Sciatic nerve (tissue), 2 donors: ENCODE measurements at regions not wholly inside any gene's neighbourhood (a gene's known extent, or its start where the extent isn't known, plus 50 kb on each side); places are given as distances from the start of the nearest gene placed in this dataset.
A peak's percentile ranks its signal among the peaks of the same experiment; 100 is the strongest.
"Not testable (repeated sequence)": the region's sequence is repeated elsewhere in the genome, so short reads cannot be mapped to it uniquely, and the experiment has no call there.

Experiments used
- ATAC-seq: fragments of 200-7000 bp; cut with Tn5 transposase; one replicate; pipeline ENCODE4 v1.9.1; 2020; ENCODE audit warnings: mild to moderate bottlenecking, moderate library complexity
- DNase-seq: peaks from one replicate; pipeline ENCODE4 v3.0.0-alpha.2; 2020; ENCODE audit warnings: low spot score
- intact Hi-C: fragments of 100-400 bp; cut with DNase I; formaldehyde crosslinking; loops from one replicate; pipeline ENCODE4 v1.14.2; 2022
- donor health status: DM: no; HTN: no; CAD: no.
- donor health status: DM: no; HTN: no; CAD: no.

GRCh38 chr9:82406456-82407085 is 418.0 kb downstream of the SPATA31D1 start:
- no peak for ATAC-seq
- intact Hi-C loops, result no loop called here
- no peak for DNase-seq

DNA sequence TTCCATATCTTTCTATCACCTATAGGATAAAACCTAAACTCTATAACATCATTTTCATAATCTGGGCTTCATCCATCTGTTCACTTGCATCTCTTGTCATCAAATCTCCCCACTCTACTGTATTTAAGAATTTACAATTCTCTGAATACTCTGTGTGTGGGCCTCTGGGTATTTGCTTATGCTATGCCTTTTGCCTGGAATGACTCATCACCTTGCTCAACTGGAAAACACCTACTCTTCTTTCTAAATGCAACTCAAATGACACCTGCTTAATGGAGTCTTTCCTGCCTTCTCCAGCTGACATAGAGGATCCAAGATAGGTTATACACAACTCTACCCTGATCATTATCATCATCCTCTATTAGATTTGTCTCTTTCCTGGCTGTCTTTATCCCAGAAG is 421.7 kb downstream of the SPATA31D1 start:
- no peak for DNase-seq
- no peak for ATAC-seq
- intact Hi-C loops, result no loop called here

- ATAC-seq (no peak), DNase-seq (no peak)
- intact Hi-C loops, result no loop called here
Observed at GRCh38 chr9:82410866-82411265, 422.3 kb downstream of the SPATA31D1 start.

- DNase-seq, result no peak
- no peak for ATAC-seq
- intact Hi-C loops, result no loop called here
Observed at GRCh38 chr9:82412586-82413305, 424.2 kb downstream of the SPATA31D1 start.

DNA sequence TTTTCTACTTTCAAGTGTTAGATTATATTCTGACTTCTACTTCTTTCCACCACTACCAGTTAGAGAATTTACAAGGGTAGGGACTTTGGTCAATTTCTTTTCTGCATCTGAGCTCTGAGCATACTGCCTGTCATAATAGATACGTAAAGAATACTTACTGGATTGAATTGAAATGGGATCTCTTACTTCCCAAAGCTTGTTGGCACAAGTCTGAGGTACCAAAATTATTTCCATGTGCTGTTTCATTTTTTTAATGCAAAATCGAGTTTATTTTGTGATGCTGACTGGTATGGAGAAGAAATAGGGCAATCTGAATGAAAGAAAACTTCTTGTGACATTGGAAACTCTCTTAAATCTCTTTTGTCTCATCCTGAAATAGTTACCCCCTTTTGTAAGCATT is 428.9 kb downstream of the SPATA31D1 start:
- ATAC-seq (no peak), DNase-seq (no peak)
- intact Hi-C loops, result no loop called here

DNA sequence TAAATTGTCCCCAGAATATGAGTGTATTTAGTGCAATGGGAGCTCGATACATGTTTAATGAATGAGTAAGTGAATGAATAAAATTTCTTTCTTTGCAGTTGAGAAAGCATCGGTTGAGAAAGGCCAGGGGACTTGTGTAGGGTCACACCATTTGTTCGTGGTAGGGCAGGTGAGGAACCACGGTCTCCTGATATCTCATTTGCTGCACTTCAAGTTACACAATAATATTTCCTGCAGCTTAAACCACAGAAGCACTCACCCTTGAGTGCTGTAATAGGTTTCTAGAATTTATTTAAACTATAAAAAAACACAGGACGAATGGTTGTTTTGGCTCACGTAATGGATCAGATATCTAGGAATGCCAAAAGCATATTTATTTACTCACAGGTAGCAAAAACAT is 429.8 kb downstream of the SPATA31D1 start:
- DNase-seq, result no peak
- no peak for ATAC-seq

GRCh38 chr9:82419696-82420486 is 431.3 kb downstream of the SPATA31D1 start:
- ATAC-seq (no peak), DNase-seq (no peak)
- intact Hi-C loops, result no loop called here

More for the DNA sequence above, 429.8 kb downstream of the SPATA31D1 start:
- intact Hi-C loops, result no loop called here

DNA sequence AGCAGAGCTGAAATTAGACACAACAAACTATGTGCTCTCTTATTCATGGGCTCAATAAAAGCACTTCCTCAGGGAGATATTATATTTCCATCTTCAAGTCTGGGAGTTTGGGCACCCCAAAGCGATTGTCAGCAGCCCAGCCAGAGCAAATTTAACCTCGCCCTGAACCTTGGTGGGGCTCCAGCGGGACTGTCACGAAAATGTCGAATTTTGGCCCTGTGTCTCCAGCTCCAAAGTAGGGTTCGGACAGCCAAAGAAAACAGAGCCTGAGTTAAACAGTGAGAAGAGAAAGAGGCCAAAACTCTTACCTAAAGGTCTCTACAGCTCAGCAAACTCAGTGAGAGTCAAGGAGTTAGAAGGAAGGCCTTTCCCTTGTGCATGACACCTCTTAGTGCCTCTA is 432.9 kb downstream of the SPATA31D1 start:
- DNase-seq (no peak), ATAC-seq (peak; percentile 75)
- intact Hi-C loops, result no loop called here

- ATAC-seq, result no peak
- intact Hi-C loops, result no loop called here
- DNase-seq, result no peak
Observed at GRCh38 chr9:82423700-82424099, 435.1 kb downstream of the SPATA31D1 start.

- no peak for ATAC-seq
- intact Hi-C loops, result no loop called here
Observed at GRCh38 chr9:82424599-82425120, 436.1 kb downstream of the SPATA31D1 start.

GRCh38 chr9:82431121-82431520 is 442.5 kb downstream of the SPATA31D1 start:
- intact Hi-C loops, result no loop called here
- ATAC-seq, result no peak
- DNase-seq, result no peak

More at GRCh38 chr9:82424599-82425120, 436.1 kb downstream of the SPATA31D1 start:
- no peak for DNase-seq

- ATAC-seq, intact Hi-C loops: not testable (repeated sequence)
Observed at GRCh38 chr9:82433290-82433931, 444.8 kb downstream of the SPATA31D1 start.

DNA sequence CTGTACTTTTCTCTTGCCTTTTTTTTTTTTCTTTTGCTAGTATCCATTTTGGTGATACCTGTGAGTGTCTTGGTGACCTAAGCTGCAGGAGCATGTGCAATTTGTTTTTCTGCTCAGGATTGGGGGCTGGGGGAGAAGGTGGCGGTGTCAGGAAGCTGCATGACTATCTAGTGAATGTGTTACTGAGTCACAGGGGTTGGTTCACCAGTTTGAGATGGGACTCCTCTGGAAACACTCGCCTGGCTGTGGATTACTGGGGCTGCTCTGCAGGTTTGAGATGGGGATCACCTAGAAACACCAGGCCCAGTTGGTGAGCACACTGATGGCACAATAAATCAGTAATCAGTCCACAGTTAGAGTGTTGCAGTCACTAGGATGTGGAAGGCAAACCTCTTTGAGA is 447.9 kb downstream of the SPATA31D1 start:
- ATAC-seq (no peak), DNase-seq (no peak)
- intact Hi-C loops, result no loop called here

More at GRCh38 chr9:82433290-82433931, 444.8 kb downstream of the SPATA31D1 start:
- not testable (repeated sequence) for DNase-seq

- intact Hi-C loops, ATAC-seq, DNase-seq: not testable (repeated sequence)
Observed at GRCh38 chr9:82437183-82437582, 448.6 kb downstream of the SPATA31D1 start.

DNA sequence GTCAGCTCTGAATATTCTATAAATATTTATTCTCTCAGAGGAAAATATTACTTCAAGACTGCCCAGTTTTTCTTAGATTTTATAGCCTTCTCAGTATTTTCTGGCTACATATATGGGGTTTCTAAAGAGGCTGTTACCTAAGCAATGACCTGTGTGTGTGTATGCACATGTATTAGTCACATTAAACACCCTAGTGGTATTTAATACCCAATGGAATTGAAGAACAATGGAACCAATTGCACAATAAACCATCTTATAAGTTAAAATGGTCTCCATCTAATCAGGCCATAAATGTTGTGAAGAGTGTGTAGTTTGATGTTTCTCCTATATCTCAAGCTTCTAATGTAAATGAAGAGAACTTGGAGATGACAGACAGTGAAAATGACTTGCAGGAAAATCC is 450.0 kb downstream of the SPATA31D1 start:
- DNase-seq (no peak), ATAC-seq (no peak)
- intact Hi-C loops, result no loop called here

GRCh38 chr9:82443312-82443711 is 454.7 kb downstream of the SPATA31D1 start:
- no peak for ATAC-seq
- intact Hi-C loops, result no loop called here

DNA sequence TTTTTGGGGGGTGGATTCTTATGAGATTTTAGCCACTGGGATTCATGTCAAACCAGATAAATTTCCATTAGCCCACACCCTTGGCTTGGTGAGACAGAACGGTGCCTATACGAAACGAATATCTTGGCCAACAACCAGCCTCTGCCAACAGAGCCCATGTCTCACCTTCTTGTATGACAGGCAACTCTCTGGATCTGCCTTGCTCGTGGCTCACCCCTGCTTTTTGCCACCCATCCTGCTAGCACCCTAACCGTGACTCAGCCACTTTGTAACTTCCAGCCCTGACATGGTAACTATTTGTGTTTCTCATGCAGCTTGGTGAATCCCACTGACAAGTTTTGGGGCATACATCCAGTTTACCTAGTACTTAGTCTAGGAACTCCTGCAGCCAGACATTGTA is 457.0 kb downstream of the SPATA31D1 start:
- ATAC-seq, result no peak
- no peak for DNase-seq
- intact Hi-C loops, result no loop called here

More at GRCh38 chr9:82443312-82443711, 454.7 kb downstream of the SPATA31D1 start:
- DNase-seq, result no peak

DNA sequence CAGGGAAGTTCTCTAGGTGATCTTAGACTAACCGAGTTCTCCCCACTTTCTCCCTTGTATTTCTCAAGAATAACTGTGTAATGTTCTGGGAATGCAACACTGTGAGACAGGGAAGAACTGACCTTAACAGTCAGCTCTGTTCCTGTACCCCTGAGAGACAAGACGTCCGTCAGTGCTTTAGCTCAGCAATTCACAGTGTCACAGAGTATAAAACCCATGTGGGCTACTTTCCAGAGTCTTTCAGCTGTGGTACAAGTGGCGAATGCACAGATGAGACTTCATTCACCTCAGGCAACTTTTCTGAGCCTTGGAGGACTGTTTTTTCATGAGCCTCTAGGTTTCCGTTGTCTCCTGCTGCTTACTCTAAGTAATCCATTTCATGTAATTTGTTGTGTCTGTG is 458.8 kb downstream of the SPATA31D1 start:
- intact Hi-C loops, result no loop called here
- no peak for DNase-seq
- no peak for ATAC-seq

DNA sequence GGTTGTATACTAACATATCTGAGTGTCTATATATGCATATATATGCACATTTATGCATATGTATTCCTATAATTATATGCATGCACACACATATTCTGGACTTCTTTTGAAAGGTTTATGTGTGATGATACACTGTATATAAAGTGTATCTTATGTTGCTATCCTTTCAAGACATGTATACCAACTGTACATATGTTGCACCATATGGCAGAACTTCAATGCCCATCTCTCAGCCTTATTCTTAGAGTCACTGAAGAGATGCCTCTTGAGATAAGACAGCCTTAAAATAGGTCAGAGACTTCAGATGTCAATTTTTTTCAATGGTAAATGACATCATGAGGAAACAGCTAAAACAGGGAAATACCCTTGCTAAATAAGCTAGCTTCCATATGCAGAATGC is 461.4 kb downstream of the SPATA31D1 start:
- no peak for DNase-seq
- intact Hi-C loops, result no loop called here
- no peak for ATAC-seq
